HCT116 (cell line): ENCODE measurements at regions not wholly inside any gene's neighbourhood (a gene's known extent, or its start where the extent isn't known, plus 50 kb on each side); places are given as distances from the start of the nearest gene placed in this dataset.
"Not testable (repeated sequence)": the region's sequence is repeated elsewhere in the genome, so short reads cannot be mapped to it uniquely, and the experiment has no call there.

Experiments used
- EZH2 ChIP-seq: fragments of 200-600 bp; sonication (generic); IDR thresholded peaks from 2 replicates; pipeline ENCODE4 v1.6.1; 2017; ENCODE audit warnings: antibody characterized with exemption, mixed run types
- EZH2phosphoT487 ChIP-seq: fragments of 200-600 bp; IDR thresholded peaks from 2 replicates; pipeline ENCODE4 v1.6.1; 2018; ENCODE audit warnings: antibody characterized with exemption, borderline replicate concordance
- POLR2AphosphoS5 ChIP-seq: IDR thresholded peaks from 2 replicates; pipeline ENCODE4 v1.6.1; 2011; ENCODE audit warnings: mild to moderate bottlenecking, low read depth, low read length, moderate library complexity

DNA sequence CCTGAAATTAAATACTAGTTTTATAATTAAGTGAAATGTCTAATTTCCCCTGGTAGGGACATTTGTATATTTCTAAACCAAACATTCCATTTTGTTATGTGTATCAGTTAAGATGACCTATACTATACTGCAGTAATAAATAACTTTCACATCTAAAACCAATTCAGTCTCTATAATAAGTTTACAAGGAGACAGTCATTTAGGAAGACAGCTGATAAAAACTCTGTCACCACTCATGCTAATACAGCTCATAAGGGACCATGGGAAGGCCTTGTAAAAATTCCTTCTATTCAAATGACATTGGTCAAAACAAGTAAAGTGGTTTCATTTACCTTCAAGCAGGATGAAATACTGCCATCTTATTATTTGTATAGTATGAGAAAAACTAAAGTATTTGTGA is 128.4 kb upstream of the C1QTNF3 start:
- not testable (repeated sequence) for TF ChIP-seq EZH2, POLR2AphosphoS5, EZH2phosphoT487
